GM21367 (cell line): ENCODE measurements at regions not wholly inside any gene's neighbourhood (a gene's known extent, or its start where the extent isn't known, plus 50 kb on each side); places are given as distances from the start of the nearest gene placed in this dataset.

Experiments used
- ATAC-seq: cut with Tn5 transposase; IDR thresholded peaks from one replicate; pipeline ENCODE4 v1.9.1; 2021; ENCODE audit not compliant: unreplicated experiment

GRCh38 chr2:180742801-180743200, 237.6 kb upstream of the UBE2E3 start:
- ATAC-seq: no peak

DNA sequence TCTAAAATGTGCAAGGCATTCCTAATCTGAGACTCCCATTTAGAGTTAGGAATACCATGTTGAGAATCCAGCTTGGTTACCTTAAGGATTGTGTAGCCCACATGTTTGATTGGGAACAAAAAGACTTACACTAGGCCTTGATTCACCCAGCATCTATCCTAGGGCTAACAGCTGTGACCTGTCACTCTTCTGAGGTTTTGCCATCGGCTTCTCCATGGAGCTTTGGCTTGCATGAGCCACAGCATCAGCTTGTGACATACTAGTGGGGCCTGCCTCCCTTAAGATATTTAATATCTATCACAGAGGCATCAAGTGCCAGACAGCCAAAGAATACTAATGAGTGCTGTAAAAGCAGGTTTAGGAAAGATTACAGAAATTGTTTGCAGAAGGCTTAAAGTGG, 241.3 kb upstream of the UBE2E3 start:
- ATAC-seq: no peak

- no peak for ATAC-seq
These were observed 244.6 kb upstream of the UBE2E3 start for GRCh38 chr2:180735799-180736198.

- no peak for ATAC-seq
These were observed 246.0 kb upstream of the UBE2E3 start for GRCh38 chr2:180734382-180734781.

DNA sequence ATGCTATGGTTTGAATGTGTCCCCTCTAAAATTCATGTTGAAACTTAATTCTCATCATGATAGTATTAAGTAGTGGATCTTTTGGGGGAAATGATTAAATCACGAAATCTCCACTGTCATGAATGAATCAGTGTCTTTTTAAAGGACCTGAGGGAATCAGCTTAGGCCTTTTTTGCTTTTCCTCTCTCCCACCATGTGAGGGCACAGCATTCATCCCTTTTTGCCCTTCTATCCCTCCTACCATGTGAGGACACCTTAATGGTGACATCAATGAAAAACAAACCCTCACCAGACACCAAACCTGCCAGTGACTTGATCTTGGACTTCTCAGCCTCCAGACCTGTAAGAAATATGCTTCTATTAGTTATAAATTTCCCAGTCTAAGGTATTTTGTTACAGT, 247.1 kb upstream of the UBE2E3 start:
- ATAC-seq: no peak

GRCh38 chr2:180732337-180732736, 248.1 kb upstream of the UBE2E3 start:
- no peak for ATAC-seq

DNA sequence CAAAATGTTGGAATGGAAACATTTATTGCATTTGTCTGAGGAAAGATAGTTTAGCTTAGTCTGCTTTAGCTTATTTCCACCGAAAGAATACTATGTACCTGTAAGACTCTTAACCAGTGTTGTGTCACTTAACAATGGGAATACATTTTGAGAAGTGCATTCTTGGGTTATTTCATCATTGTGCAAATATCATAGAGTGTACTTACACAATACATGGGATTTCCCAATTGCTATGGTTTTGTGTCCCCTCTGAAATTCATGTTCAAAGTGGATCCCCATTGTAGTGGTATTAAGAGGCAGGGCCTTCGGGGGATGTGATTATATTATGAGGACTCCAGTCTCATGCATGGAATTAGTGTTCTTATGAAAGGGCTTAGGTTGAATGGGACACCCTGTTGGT, 249.4 kb upstream of the UBE2E3 start:
- ATAC-seq: no peak

GRCh38 chr2:180728928-180729559, 251.4 kb upstream of the UBE2E3 start:
- ATAC-seq: no peak

GRCh38 chr2:180723712-180724111, 256.7 kb upstream of the UBE2E3 start:
- no peak for ATAC-seq

- ATAC-seq: no peak
These were observed 257.7 kb upstream of the UBE2E3 start for GRCh38 chr2:180722551-180723239.

GRCh38 chr2:180720829-180721228, 259.6 kb upstream of the UBE2E3 start:
- ATAC-seq: no peak

- no peak for ATAC-seq
These were observed 262.8 kb upstream of the UBE2E3 start for GRCh38 chr2:180717588-180717987.

GRCh38 chr2:180716186-180717180, 263.9 kb upstream of the UBE2E3 start:
- ATAC-seq: no peak

GRCh38 chr2:180715044-180715443, 265.4 kb upstream of the UBE2E3 start:
- no peak for ATAC-seq

DNA sequence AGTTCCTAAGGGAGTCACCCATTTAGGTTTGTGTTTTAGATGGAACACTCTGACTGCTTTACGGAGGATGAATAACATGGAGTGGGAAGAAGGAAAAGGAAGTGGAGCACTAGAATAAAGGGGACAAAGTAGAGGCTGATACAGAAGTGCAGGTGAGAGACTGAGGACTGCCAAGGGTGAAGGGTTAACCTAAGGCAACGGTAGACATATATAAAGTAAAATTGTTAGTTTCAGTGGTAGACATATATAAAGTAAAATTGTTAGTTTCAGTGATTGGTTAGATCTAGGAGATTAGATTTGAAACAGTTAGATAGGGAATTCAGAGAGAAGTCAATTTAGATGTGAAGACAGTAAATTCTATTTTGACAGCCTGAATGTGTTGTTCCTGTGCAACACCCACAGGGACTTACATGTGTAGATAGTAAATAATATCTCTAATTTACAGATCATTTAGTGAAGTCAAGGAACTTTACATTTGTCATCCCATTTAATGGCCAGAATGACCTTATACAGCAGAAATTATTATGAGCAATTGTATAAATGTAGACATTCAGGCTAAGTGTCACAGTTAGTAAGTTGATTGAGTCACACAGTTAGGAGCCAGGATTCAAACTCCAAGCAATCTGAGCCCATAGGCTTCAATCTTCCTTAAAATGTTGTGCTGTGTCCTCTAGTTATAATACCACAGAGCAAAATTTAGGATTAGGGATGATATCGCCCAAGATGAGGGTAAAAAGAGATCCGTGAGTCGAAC, 270.8 kb upstream of the UBE2E3 start:
- ATAC-seq: no peak

- ATAC-seq: no peak
These were observed 272.6 kb upstream of the UBE2E3 start for GRCh38 chr2:180707884-180708205.

- no peak for ATAC-seq
These were observed 273.1 kb upstream of the UBE2E3 start for GRCh38 chr2:180707175-180707883.

- ATAC-seq: no peak
These were observed 273.7 kb upstream of the UBE2E3 start for GRCh38 chr2:180706694-180707093.

- no peak for ATAC-seq
These were observed 274.9 kb upstream of the UBE2E3 start for GRCh38 chr2:180705551-180705950.

- ATAC-seq: no peak
These were observed 275.3 kb upstream of the UBE2E3 start for GRCh38 chr2:180705122-180705521.
